OCI-LY7 (cell line): ENCODE measurements at regions not wholly inside any gene's neighbourhood (a gene's known extent, or its start where the extent isn't known, plus 50 kb on each side); places are given as distances from the start of the nearest gene placed in this dataset.

ENCODE experiments used
- CTCF ChIP-seq: fragments of 200-600 bp; sonication (generic); conservative IDR thresholded peaks from 2 replicates; pipeline ENCODE4 v1.5.1; 2014; ENCODE audit warnings: mild to moderate bottlenecking, antibody characterized with exemption, low read length, moderate library complexity, mixed read lengths
- EZH2phosphoT487 ChIP-seq: fragments of 200-600 bp; sonication (generic); IDR thresholded peaks from 2 replicates; pipeline ENCODE4 v1.6.1; 2018; ENCODE audit warnings: low read depth, borderline replicate concordance, mild to moderate bottlenecking, mixed run types, antibody characterized with exemption, low read length, moderate library complexity, mixed read lengths

GRCh38 chr18:56052202-56052601, 464.2 kb upstream of the TCF4 start:
- TF ChIP-seq CTCF = no peak
- no peak for TF ChIP-seq EZH2phosphoT487
